ENCODE measurements at regions not wholly inside any gene's neighbourhood (a gene's known extent, or its start where the extent isn't known, plus 50 kb on each side); places are given as distances from the start of the nearest gene placed in this dataset.
A peak's percentile ranks its signal among the peaks of the same experiment; 100 is the strongest.

DNA sequence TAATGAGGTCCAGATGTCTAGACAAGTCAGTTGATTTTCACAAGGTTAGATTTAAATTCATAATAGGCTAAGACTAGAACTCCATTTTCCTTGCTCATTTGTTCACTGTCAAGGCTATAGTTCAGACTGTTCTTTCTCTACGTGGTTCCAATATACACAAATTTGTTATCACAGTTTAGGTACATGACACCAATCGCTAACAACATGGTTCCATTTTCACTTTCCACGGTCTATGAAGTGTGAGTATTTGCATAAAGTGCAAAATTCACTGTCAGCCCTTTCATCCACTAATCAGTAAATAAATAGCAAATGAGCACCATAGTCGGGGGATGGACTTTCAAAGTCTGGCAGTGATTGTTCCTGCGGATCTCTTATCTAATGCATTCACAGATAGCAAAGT, 315.7 kb upstream of the SPOCK3 start:
- Histone ChIP-seq H3K4me3 (ENCODE audit: low read depth, low read length) (no peak overlapping the region), H3K36me3 (ENCODE audit: control insufficient read depth, insufficient read depth, low read length) (no peaks in the 10 kb centered on the region), H3K27me3 (ENCODE audit: control insufficient read depth, insufficient read depth, low read length) (no peaks in the 10 kb centered on the region)
- TF ChIP-seq, protein P1, sequence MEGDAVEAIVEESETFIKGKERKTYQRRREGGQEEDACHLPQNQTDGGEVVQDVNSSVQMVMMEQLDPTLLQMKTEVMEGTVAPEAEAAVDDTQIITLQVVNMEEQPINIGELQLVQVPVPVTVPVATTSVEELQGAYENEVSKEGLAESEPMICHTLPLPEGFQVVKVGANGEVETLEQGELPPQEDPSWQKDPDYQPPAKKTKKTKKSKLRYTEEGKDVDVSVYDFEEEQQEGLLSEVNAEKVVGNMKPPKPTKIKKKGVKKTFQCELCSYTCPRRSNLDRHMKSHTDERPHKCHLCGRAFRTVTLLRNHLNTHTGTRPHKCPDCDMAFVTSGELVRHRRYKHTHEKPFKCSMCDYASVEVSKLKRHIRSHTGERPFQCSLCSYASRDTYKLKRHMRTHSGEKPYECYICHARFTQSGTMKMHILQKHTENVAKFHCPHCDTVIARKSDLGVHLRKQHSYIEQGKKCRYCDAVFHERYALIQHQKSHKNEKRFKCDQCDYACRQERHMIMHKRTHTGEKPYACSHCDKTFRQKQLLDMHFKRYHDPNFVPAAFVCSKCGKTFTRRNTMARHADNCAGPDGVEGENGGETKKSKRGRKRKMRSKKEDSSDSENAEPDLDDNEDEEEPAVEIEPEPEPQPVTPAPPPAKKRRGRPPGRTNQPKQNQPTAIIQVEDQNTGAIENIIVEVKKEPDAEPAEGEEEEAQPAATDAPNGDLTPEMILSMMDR (IDR thresholded peaks at IDR 0.05; ENCODE audit: insufficient read depth, low read length, poor library complexity, severe bottlenecking), result no peak
- DNase-seq (ENCODE audit: low read depth), result no peak

DNA sequence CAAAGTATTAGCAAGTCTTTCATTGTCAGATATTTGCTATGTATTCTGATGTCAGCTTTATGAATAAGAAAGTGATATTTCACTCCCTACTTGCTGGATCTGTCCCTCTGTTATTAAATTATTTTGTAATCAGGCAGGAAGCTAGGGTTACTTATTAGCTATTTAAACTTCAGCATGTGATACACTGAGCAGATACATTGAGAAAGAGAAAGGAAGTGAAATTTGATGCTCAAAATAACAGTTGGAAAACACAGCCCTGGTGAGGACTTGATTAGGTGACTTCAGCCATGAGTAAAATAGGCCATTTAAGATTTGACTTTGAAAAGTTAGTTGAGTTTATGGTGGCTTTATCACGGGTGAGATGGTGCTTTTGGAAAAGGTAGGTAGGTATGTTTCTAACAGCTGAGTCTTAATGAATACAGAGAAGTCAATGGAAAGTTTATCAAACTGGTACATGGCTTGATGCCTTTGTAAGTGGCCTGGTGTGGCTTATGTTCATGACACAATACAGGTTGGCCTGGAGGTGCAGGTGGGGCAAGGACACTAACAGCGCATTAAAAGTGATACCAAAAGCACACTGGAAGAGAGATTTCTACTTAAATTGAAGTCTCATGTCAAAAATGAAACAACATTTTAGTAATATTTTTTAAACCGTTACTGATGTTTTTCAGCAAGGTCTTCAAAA, 321.2 kb upstream of the SPOCK3 start:
- DNase-seq (ENCODE audit: low read depth), result peak; percentile 10
- no peaks in the 10 kb centered on the region for H3K27me3 ChIP-seq (ENCODE audit: control insufficient read depth, insufficient read depth, low read length)
- TF ChIP-seq, protein P1 (IDR thresholded peaks at IDR 0.05; ENCODE audit: insufficient read depth, low read length, poor library complexity, severe bottlenecking), result no peak

DNA sequence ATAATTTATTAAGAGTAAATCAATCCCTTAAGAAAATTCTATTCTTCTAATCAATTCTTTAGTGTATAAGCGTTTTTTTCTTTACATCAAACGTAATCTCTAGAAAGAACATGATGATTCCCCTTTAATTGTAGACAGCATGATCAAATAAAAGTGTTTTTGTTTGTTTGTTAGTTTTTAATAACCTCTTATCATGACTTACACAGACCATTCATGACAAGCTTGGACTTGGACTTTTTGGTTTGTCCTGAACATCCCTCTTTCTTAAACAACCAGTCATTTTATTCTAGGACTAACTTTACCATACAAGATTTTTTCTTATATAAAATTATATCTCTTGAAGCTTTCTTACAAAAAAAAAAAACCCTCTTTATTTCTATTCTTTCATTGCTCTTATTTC, 344.6 kb upstream of the SPOCK3 start:
- H3K36me3 ChIP-seq (ENCODE audit: control insufficient read depth, insufficient read depth, low read length), result no peaks in the 10 kb centered on the region
- H3K27me3 ChIP-seq (ENCODE audit: control insufficient read depth, insufficient read depth, low read length), result no peaks in the 10 kb centered on the region
- H3K4me3 ChIP-seq (ENCODE audit: low read depth, low read length), result no peak overlapping the region
- TF ChIP-seq, protein P1 (IDR thresholded peaks at IDR 0.05; ENCODE audit: insufficient read depth, low read length, poor library complexity, severe bottlenecking), result no peak
- no peak for DNase-seq (ENCODE audit: low read depth)

More for the DNA sequence above, 321.2 kb upstream of the SPOCK3 start:
- H3K4me3 ChIP-seq (ENCODE audit: low read depth, low read length), result no peak overlapping the region
- no peaks in the 10 kb centered on the region for H3K36me3 ChIP-seq (ENCODE audit: control insufficient read depth, insufficient read depth, low read length)

DNA sequence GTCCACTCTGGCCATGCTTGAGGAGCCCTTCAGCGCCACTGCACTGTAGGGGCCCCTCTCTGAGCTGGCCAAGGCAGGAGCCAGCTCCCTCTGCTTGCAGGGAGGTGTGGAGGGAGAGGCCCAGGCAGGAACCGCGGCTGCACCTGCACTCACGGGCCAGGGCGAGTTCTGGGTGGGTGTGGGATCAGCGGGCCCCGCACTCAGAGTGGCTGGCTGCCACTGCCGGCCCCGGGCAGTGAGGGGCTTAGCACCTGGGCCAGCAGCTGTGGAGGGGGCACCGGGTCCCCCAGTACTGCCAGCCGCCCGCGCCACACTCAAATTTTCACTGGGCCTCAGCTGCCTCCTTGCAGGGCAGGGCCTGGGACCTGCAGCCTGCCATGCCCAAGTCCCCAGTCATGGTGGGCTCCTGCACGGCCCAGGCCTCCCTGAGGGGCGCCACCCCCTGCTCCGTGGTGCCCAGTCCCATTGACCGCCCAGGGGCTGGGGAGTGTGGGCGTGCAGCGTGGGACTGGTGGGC, 347.2 kb upstream of the SPOCK3 start:
- no peak for DNase-seq (ENCODE audit: low read depth)
- H3K36me3 ChIP-seq (ENCODE audit: control insufficient read depth, insufficient read depth, low read length), result no peaks in the 10 kb centered on the region
- TF ChIP-seq, protein P1 (IDR thresholded peaks at IDR 0.05; ENCODE audit: insufficient read depth, low read length, poor library complexity, severe bottlenecking), result no peak
- no peak overlapping the region for H3K4me3 ChIP-seq (ENCODE audit: low read depth, low read length)
- no peaks in the 10 kb centered on the region for H3K27me3 ChIP-seq (ENCODE audit: control insufficient read depth, insufficient read depth, low read length)

DNA sequence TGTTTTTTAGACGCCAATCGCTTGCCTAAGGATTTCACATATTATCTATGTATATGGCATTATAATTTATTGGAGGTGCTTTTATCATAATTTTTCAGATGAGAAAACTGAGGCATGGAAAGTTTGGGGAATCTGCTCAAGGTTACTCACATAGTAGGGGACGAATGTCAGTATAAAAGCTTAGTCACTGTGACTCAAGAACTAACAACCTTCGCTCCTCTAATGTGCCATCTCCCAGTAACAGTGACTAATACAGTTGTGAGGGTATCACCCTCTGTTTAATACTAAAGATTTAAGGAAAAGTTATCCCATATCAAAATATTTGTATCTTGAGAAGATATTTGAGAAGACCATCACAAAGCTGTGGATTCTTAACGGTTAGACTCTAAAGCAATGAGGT, 353.1 kb upstream of the SPOCK3 start:
- no peak overlapping the region for H3K4me3 ChIP-seq (ENCODE audit: low read depth, low read length)
- H3K36me3 ChIP-seq (ENCODE audit: control insufficient read depth, insufficient read depth, low read length), result no peaks in the 10 kb centered on the region
- TF ChIP-seq, protein P1 (IDR thresholded peaks at IDR 0.05; ENCODE audit: insufficient read depth, low read length, poor library complexity, severe bottlenecking), result no peak
- no peaks in the 10 kb centered on the region for H3K27me3 ChIP-seq (ENCODE audit: control insufficient read depth, insufficient read depth, low read length)
- no peak for DNase-seq (ENCODE audit: low read depth)

DNA sequence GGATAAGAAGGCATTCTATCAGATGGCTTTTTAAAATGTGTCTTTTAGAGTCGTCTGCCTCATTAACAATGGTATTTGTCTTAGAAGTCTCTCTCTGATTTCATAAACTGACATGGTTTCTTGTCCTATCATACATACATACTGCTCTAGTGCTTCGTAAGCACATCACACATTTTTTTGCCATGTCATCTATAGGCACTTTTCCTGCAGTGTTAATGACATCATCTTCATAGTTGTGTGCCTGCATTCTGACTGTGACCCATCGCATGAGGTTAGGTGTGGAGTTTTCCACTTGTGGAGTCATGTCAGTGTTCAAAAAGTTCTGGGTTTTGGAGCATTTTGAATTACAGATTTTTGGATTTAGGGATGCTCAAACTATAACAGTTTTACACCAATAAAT, 361.6 kb upstream of the SPOCK3 start:
- Histone ChIP-seq H3K36me3 (ENCODE audit: control insufficient read depth, insufficient read depth, low read length) (no peaks in the 10 kb centered on the region), H3K27me3 (ENCODE audit: control insufficient read depth, insufficient read depth, low read length) (no peaks in the 10 kb centered on the region), H3K4me3 (ENCODE audit: low read depth, low read length) (no peak overlapping the region)
- TF ChIP-seq, protein P1 (IDR thresholded peaks at IDR 0.05; ENCODE audit: insufficient read depth, low read length, poor library complexity, severe bottlenecking), result no peak
- no peak for DNase-seq (ENCODE audit: low read depth)

Measured in kidney epithelial cell (primary cell).